BE2C (cell line): ENCODE measurements at regions not wholly inside any gene's neighbourhood (a gene's known extent, or its start where the extent isn't known, plus 50 kb on each side); places are given as distances from the start of the nearest gene placed in this dataset.

Source experiments
- DNase-seq: peaks from one replicate; pipeline ENCODE4 v3.0.0-alpha.2; 2020
- H3K27me3 ChIP-seq: fragments of 250-450 bp; sonication (Bioruptor Pico); 2 replicates; pipeline ENCODE4 v1.5.1; 2020; ENCODE audit warnings: mild to moderate bottlenecking
- H3K36me3 ChIP-seq: fragments of 250-450 bp; sonication (Bioruptor Pico); 2 replicates; pipeline ENCODE4 v1.5.1; 2020; ENCODE audit warnings: mild to moderate bottlenecking
- H3K4me1 ChIP-seq: fragments of 250-450 bp; sonication (Bioruptor Pico); 2 replicates; pipeline ENCODE4 v1.5.1; 2020
- H3K4me3 ChIP-seq: 2 replicates; pipeline ENCODE4 v1.5.1; 2011; ENCODE audit warnings: low read depth, low read length
- H3K9me3 ChIP-seq: fragments of 250-450 bp; sonication (Bioruptor Pico); 2 replicates; pipeline ENCODE4 v1.5.1; 2020
- CTCF ChIP-seq: IDR thresholded peaks from 2 replicates; pipeline ENCODE4 v1.5.1; 2012; ENCODE audit warnings: mild to moderate bottlenecking, low read depth, low read length

GRCh38 chr11:106398502-106399075 is 321.1 kb downstream of the AASDHPPT start:
- no peaks in the 10 kb centered on the region; the same call in 1 of the 2 replicates for H3K27me3 ChIP-seq
- H3K36me3 ChIP-seq = no peaks in the 10 kb centered on the region
- H3K4me3 ChIP-seq = no peak overlapping the region
- no peaks in the 10 kb centered on the region for H3K9me3 ChIP-seq
- no peaks in the 10 kb centered on the region for H3K4me1 ChIP-seq
- TF ChIP-seq CTCF = no peak
- DNase-seq = no peak

GRCh38 chr11:106399076-106399511 is 321.6 kb downstream of the AASDHPPT start:
- no peak overlapping the region for H3K4me3 ChIP-seq
- no peak for DNase-seq
- no peak for TF ChIP-seq CTCF
- H3K27me3 ChIP-seq = no peaks in the 10 kb centered on the region; the same call in 1 of the 2 replicates
- H3K9me3 ChIP-seq = no peaks in the 10 kb centered on the region
- no peaks in the 10 kb centered on the region for H3K4me1 ChIP-seq
- H3K36me3 ChIP-seq = no peaks in the 10 kb centered on the region

- H3K9me3 ChIP-seq = no peaks in the 10 kb centered on the region
- no peaks in the 10 kb centered on the region for H3K4me1 ChIP-seq
- no peaks in the 10 kb centered on the region for H3K36me3 ChIP-seq
- DNase-seq = no peak
- no peak overlapping the region for H3K4me3 ChIP-seq
- TF ChIP-seq CTCF = no peak
- H3K27me3 ChIP-seq = no peaks in the 10 kb centered on the region; the same call in 1 of the 2 replicates
These were observed 322.2 kb downstream of the AASDHPPT start for GRCh38 chr11:106399624-106400023.

GRCh38 chr11:106400949-106401570 is 323.6 kb downstream of the AASDHPPT start:
- no peaks in the 10 kb centered on the region for H3K9me3 ChIP-seq
- no peaks in the 10 kb centered on the region; the same call in 1 of the 2 replicates for H3K27me3 ChIP-seq
- no peak for TF ChIP-seq CTCF
- no peak for DNase-seq
- no peaks in the 10 kb centered on the region for H3K4me1 ChIP-seq
- H3K4me3 ChIP-seq = no peak overlapping the region
- no peaks in the 10 kb centered on the region for H3K36me3 ChIP-seq

GRCh38 chr11:106403751-106404150 is 326.3 kb downstream of the AASDHPPT start:
- H3K36me3 ChIP-seq = no peaks in the 10 kb centered on the region
- DNase-seq = no peak
- H3K27me3 ChIP-seq = no peaks in the 10 kb centered on the region
- TF ChIP-seq CTCF = no peak
- no peaks in the 10 kb centered on the region for H3K4me1 ChIP-seq
- no peak overlapping the region for H3K4me3 ChIP-seq
- no peaks in the 10 kb centered on the region for H3K9me3 ChIP-seq

- Histone ChIP-seq H3K4me1 (no peaks in the 10 kb centered on the region), H3K4me3 (no peak overlapping the region), H3K27me3 (no peaks in the 10 kb centered on the region), H3K9me3 (no peaks in the 10 kb centered on the region), H3K36me3 (no peaks in the 10 kb centered on the region)
- no peak for DNase-seq
- TF ChIP-seq CTCF = no peak
These were observed 331.8 kb downstream of the AASDHPPT start for GRCh38 chr11:106409222-106409621.
